C4-2B (cell line): ENCODE measurements at regions not wholly inside any gene's neighbourhood (a gene's known extent, or its start where the extent isn't known, plus 50 kb on each side); places are given as distances from the start of the nearest gene placed in this dataset.

Experiments used
- H3K27ac ChIP-seq: fragments of 450-650 bp; 2 replicates; pipeline ENCODE4 v1.5.1; 2017
- CTCF ChIP-seq: fragments of 450-650 bp; conservative IDR thresholded peaks from 2 replicates; pipeline ENCODE4 v1.5.1; 2017; ENCODE audit warnings: mild to moderate bottlenecking
- ZFX ChIP-seq: fragments of 450-650 bp; IDR thresholded peaks from 2 replicates; pipeline ENCODE4 v1.6.1; 2017

DNA sequence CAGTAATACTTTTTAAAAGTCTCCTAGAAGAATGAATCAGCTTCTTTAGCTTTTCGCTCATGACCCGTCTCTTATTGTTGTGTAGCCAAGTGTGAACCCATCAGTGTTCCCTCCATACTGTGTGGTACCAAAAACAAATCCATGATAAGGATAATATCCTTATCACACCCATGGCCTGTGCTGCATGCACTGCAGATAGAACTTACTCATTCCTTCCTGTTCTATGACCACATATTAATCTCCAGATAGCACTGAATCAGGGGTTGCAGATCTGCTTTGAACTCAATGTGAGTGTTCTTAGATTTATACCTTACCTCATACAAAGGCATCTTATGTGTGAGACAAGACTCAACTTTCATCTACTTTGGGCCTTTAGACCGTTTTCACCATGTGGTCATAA lies 373.4 kb downstream of the JRKL start:
- no peak overlapping the region for H3K27ac ChIP-seq
- no peak for TF ChIP-seq CTCF

DNA sequence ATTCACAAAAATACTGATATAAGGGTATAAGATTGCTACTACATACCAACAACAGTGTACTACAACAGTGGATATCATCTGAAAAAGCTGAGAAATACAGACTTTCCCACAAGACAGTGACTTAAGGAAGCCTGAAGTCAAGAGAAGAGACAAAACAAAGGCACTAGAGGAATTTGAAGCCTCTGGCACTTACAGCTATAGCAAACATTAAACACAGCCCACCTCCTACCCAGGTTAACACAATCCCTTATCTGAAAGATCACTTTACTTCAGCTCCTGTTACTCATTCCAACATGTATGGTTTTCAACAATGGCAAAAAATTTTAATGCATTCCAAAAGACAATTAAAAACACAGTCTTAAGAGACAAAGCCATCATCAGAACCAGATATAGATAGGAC lies 388.5 kb downstream of the JRKL start:
- no peak overlapping the region for H3K27ac ChIP-seq
- TF ChIP-seq CTCF (no peak), ZFX (no peak)

DNA sequence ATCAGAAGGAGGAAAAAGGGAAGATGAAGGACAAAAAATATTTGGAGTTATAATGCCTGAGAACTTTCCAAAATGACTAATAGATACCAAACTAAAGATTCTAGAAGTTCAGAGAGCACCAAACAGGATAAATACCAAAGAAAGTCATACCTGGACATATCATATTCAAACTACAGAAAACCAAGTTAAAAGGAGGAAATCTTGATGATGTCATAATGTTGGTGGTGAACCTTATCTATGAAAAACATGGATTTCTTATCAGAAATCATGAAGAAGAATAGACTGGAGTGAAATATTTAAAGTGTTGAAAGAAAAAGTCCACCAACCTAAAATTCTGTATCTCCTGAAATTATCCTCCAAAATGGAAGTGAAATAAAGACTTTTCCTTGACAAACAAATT lies 389.2 kb downstream of the JRKL start:
- no peak overlapping the region for H3K27ac ChIP-seq
- TF ChIP-seq ZFX (no peak), CTCF (no peak)

DNA sequence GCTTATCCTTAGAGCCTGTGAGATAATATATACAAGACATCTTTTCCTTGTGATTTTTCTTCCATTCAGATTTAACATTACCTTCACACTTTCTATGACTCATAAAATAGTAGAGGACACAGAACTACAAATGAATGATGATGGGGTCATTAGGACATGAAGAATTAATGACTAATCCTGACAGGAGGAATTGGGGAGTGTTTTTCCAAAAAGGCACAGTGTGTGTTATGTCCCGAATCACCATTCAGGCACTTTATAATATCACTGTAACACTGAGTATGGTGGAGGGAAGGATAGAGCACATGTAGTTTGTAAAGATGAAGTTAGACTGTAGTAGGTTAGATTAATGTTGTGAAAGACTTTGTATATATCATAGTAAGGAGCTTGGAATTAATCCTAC lies 391.3 kb downstream of the JRKL start:
- no peak overlapping the region for H3K27ac ChIP-seq

DNA sequence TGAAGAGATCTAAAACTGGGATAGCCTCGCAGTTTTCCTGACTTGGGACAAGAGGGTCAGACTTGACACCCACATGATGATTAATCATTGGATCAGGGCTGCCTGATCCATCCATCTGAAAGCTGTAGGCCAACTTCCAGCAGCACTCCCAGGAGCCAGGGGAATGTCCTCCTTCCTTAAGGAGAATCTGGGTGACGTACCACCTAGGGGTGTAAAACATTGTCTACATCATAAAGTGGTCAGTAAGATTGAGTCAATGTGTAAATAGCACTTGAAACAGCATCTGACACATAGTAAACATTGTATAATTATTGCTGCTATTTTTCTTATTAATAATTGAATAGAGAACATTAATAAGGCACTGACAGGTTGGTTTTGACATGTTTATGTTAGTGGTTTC lies 392.8 kb downstream of the JRKL start:
- TF ChIP-seq ZFX (no peak), CTCF (no peak)
- no peak overlapping the region for H3K27ac ChIP-seq

More for the DNA sequence above, 391.3 kb downstream of the JRKL start:
- TF ChIP-seq CTCF = no peak

- H3K27ac ChIP-seq = no peak overlapping the region
- TF ChIP-seq CTCF (no peak), ZFX (no peak)
These were observed 393.5 kb downstream of the JRKL start for GRCh38 chr11:96783311-96783710.

GRCh38 chr11:96785073-96785472 lies 395.3 kb downstream of the JRKL start:
- TF ChIP-seq ZFX = no peak

DNA sequence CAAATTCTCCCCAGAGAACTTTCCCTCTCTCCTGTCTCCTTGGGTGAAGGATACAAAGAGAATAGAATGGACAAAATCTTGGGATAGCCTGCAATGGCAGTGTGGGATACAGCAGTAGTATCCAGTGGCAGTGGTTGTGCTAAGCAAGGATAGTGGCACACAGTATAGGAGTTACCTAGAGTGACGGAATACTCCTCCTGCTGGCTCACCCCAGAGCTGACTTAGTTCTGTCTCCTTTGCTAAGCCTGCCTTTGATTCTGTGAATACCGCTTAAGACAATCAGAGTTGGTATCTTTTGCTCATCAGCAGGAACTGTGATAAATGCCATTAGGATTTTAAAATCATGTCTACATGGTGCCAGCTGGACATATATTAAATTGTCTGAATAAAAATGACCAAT lies 404.3 kb downstream of the JRKL start:
- H3K27ac ChIP-seq = no peak overlapping the region
- peak; percentile 14; the same call in 1 of the 2 replicates for TF ChIP-seq CTCF
- no peak for TF ChIP-seq ZFX

More at GRCh38 chr11:96785073-96785472, 395.3 kb downstream of the JRKL start:
- H3K27ac ChIP-seq = no peak overlapping the region
